ENCODE measurements at regions not wholly inside any gene's neighbourhood (a gene's known extent, or its start where the extent isn't known, plus 50 kb on each side); places are given as distances from the start of the nearest gene placed in this dataset.

GRCh38 chr6:88276331-88276730, 110.2 kb upstream of the CNR1 start (continued):
- TF ChIP-seq ZNF230 (CRISPR knock-in tag; IDR thresholded peaks at IDR 0.05) = no peak
- no peak for TF ChIP-seq FOXC1 (CRISPR knock-in tag; IDR thresholded peaks at IDR 0.05; ENCODE audit: borderline replicate concordance)
- TF ChIP-seq RXRA (CRISPR knock-in tag; IDR thresholded peaks at IDR 0.05) = no peak

- TF ChIP-seq GRHL1 (CRISPR knock-in tag; conservative IDR thresholded peaks at IDR 0.05) = no peak
- TF ChIP-seq ZNF703 (CRISPR knock-in tag; IDR thresholded peaks at IDR 0.05; ENCODE audit: borderline replicate concordance) = no peak
- no peak for TF ChIP-seq NR3C1 (CRISPR knock-in tag; IDR thresholded peaks at IDR 0.05)
- no peak for TF ChIP-seq AGO2 (optimal IDR thresholded peaks at IDR 0.05; ENCODE audit: low read depth, low read length)
- TF ChIP-seq SALL2 (CRISPR knock-in tag; IDR thresholded peaks at IDR 0.05) = no peak
- Histone ChIP-seq H3K79me2 (ENCODE audit: insufficient read depth, low read length) (no peaks in the 10 kb centered on the region), H4K20me1 (ENCODE audit: insufficient read depth, low read length) (no peaks in the 10 kb centered on the region), H3K9ac (ENCODE audit: insufficient read depth, low read depth, low read length) (no peak overlapping the region), H3K36me3 (replicated peaks in 1 of 2; ENCODE audit: control insufficient read depth in 1 of 2, insufficient read depth in 2 of 2, low read length in 2 of 2) (no peaks in the 10 kb centered on the region), H3K4me1 (ENCODE audit: insufficient read depth, low read length) (no peaks in the 10 kb centered on the region), H2AFZ (ENCODE audit: low read length) (no peak overlapping the region), H3K4me2 (ENCODE audit: low read depth, low read length) (no peak overlapping the region), H3K4me3 (replicated peaks in 1 of 3; ENCODE audit: insufficient read depth in 1 of 3, low read depth in 2 of 3, low read length in 3 of 3) (no peak overlapping the region), H3K27ac (ENCODE audit: extremely low read length, insufficient read depth, low read length) (no peak overlapping the region), H3K9me3 (ENCODE audit: low read length) (no peaks in the 10 kb centered on the region), H3K27me3 (ENCODE audit: control insufficient read depth in 1 of 2, insufficient read depth in 2 of 2, low read length in 2 of 2) (no peaks in the 10 kb centered on the region)
- POLR2A ChIA-PET = no interaction called here
- 30% methylated on average over 7 of the region's 7 CpGs for WGBS (ENCODE audit: low lambda C conversion rate)
- ATAC-seq (no peak), DNase-seq (ENCODE audit: low spot score) (no peak), FAIRE-seq (no peak)
- in situ Hi-C loops (cut with HindIII; ENCODE audit: extremely low pct_ligation_motif_present, low pct_unique_long_range_greater_than_20kb) (no loop called here), intact Hi-C loops (cut with micrococcal nuclease; ENCODE audit: unreplicated experiment) (no loop called here)
- CTCF ChIA-PET (ENCODE audit: low intra/inter-chr PET ratio, low total read pairs) = no interaction called here
- no TSS peak for BruUV-seq (replicated peaks)
Observed at GRCh38 chr6:88268508-88268907, 102.4 kb upstream of the CNR1 start.
